Stimulated activated CD4-positive, alpha-beta T cell treated with anti-CD3 and anti-CD28 coated beads, Interleukin-15, amount 100 ng/mL, for 24 hours (primary cell): ENCODE measurements at regions not wholly inside any gene's neighbourhood (a gene's known extent, or its start where the extent isn't known, plus 50 kb on each side); places are given as distances from the start of the nearest gene placed in this dataset.

Experiments used
- DNase-seq: peaks from one replicate; pipeline ENCODE4 v3.0.0-alpha.2; 2020

- DNase-seq: no peak
These were observed 78.1 kb upstream of the PELI1 start for GRCh38 chr2:64222351-64222750.

- DNase-seq: no peak
These were observed 78.8 kb upstream of the PELI1 start for GRCh38 chr2:64223055-64223454.

- DNase-seq: peak; percentile 32
These were observed 81.3 kb upstream of the PELI1 start for GRCh38 chr2:64225491-64225890.

- DNase-seq: no peak
These were observed 82.4 kb upstream of the PELI1 start for GRCh38 chr2:64226611-64227010.

GRCh38 chr2:64227603-64228125, 83.4 kb upstream of the PELI1 start:
- no peak for DNase-seq

- peak; percentile 79 for DNase-seq
These were observed 84.0 kb upstream of the PELI1 start for GRCh38 chr2:64228126-64228678.

GRCh38 chr2:64228918-64229317, 84.7 kb upstream of the PELI1 start:
- no peak for DNase-seq

GRCh38 chr2:64230540-64230939, 86.3 kb upstream of the PELI1 start:
- DNase-seq: no peak

GRCh38 chr2:64232266-64232665, 88.0 kb upstream of the PELI1 start:
- DNase-seq: no peak

- DNase-seq: no peak
These were observed 89.2 kb upstream of the PELI1 start for GRCh38 chr2:64233376-64233922.

- no peak for DNase-seq
These were observed 89.9 kb upstream of the PELI1 start for GRCh38 chr2:64234150-64234549.

- DNase-seq: no peak
These were observed 90.6 kb upstream of the PELI1 start for GRCh38 chr2:64234785-64235184.

GRCh38 chr2:64237266-64237665, 93.0 kb upstream of the PELI1 start:
- no peak for DNase-seq

- no peak for DNase-seq
These were observed 94.6 kb upstream of the PELI1 start for GRCh38 chr2:64238799-64239198.

GRCh38 chr2:64243081-64244036, 99.1 kb upstream of the PELI1 start:
- DNase-seq: no peak

- no peak for DNase-seq
These were observed 99.8 kb upstream of the PELI1 start for GRCh38 chr2:64244037-64244416.

GRCh38 chr2:64245631-64246030, 101.4 kb upstream of the PELI1 start:
- no peak for DNase-seq

GRCh38 chr2:64246962-64247361, 102.7 kb upstream of the PELI1 start:
- DNase-seq: no peak

- no peak for DNase-seq
These were observed 105.2 kb upstream of the PELI1 start for GRCh38 chr2:64249426-64249825.

- no peak for DNase-seq
These were observed 105.8 kb upstream of the PELI1 start for GRCh38 chr2:64250063-64250462.

- DNase-seq: no peak
These were observed 106.7 kb upstream of the PELI1 start for GRCh38 chr2:64250751-64251423.

- DNase-seq: no peak
These were observed 107.5 kb upstream of the PELI1 start for GRCh38 chr2:64251497-64252250.
